NCI-H1092 (cell line): ENCODE measurements at regions not wholly inside any gene's neighbourhood (a gene's known extent, or its start where the extent isn't known, plus 50 kb on each side); places are given as distances from the start of the nearest gene placed in this dataset.
"Not testable (repeated sequence)": the region's sequence is repeated elsewhere in the genome, so short reads cannot be mapped to it uniquely, and the experiment has no call there.

ENCODE experiments used
- DNase-seq: peaks from one replicate; lab custom pipeline; 2025; lab: John Stamatoyannopoulos, UW

GRCh38 chr12:13347241-13348043 is 150.9 kb downstream of the EMP1 start:
- no peak for DNase-seq

- DNase-seq, result no peak
Measured at GRCh38 chr12:13345722-13346121, 149.2 kb downstream of the EMP1 start.

GRCh38 chr12:13343375-13343774 is 146.8 kb downstream of the EMP1 start:
- DNase-seq, result no peak

GRCh38 chr12:13342971-13343370 is 146.4 kb downstream of the EMP1 start:
- no peak for DNase-seq

GRCh38 chr12:13340149-13340548 is 143.6 kb downstream of the EMP1 start:
- DNase-seq, result no peak

GRCh38 chr12:13339538-13339937 is 143.0 kb downstream of the EMP1 start:
- no peak for DNase-seq

- no peak for DNase-seq
Measured at GRCh38 chr12:13339091-13339490, 142.6 kb downstream of the EMP1 start.

- DNase-seq, result no peak
Measured at GRCh38 chr12:13337791-13338190, 141.3 kb downstream of the EMP1 start.

- no peak for DNase-seq
Measured at GRCh38 chr12:13336216-13336615, 139.7 kb downstream of the EMP1 start.

GRCh38 chr12:13328535-13328934 is 132.0 kb downstream of the EMP1 start:
- DNase-seq, result no peak

- DNase-seq, result peak; percentile 54
Measured at GRCh38 chr12:13326076-13326475, 129.6 kb downstream of the EMP1 start.

GRCh38 chr12:13325037-13325436 is 128.5 kb downstream of the EMP1 start:
- DNase-seq, result not testable (repeated sequence)

GRCh38 chr12:13318231-13319015 is 121.9 kb downstream of the EMP1 start:
- no peak for DNase-seq

- no peak for DNase-seq
Measured at GRCh38 chr12:13316587-13317246, 120.2 kb downstream of the EMP1 start.

GRCh38 chr12:13313886-13314285 is 117.4 kb downstream of the EMP1 start:
- no peak for DNase-seq

- no peak for DNase-seq
Measured at GRCh38 chr12:13311551-13311950, 115.0 kb downstream of the EMP1 start.

- DNase-seq, result no peak
Measured at GRCh38 chr12:13307143-13307816, 110.8 kb downstream of the EMP1 start.

- DNase-seq, result no peak
Measured at GRCh38 chr12:13304924-13305323, 108.4 kb downstream of the EMP1 start.

GRCh38 chr12:13299457-13299856 is 102.9 kb downstream of the EMP1 start:
- no peak for DNase-seq

- DNase-seq, result no peak
Measured at GRCh38 chr12:13293096-13293495, 96.6 kb downstream of the EMP1 start.

GRCh38 chr12:13289653-13290289 is 93.2 kb downstream of the EMP1 start:
- DNase-seq, result no peak
